HCT116 (cell line): ENCODE measurements at regions not wholly inside any gene's neighbourhood (a gene's known extent, or its start where the extent isn't known, plus 50 kb on each side); places are given as distances from the start of the nearest gene placed in this dataset.

ENCODE experiments used
- ATAC-seq: fragments of 200-7000 bp; cut with Tn5 transposase; 2 replicates; pipeline ENCODE4 v1.9.1; 2020; ENCODE audit warnings: mild to moderate bottlenecking, moderate library complexity
- BruUV-seq: library from RNA; stranded (reverse); fragments of 400-500 nt; replicated peaks from 2 replicates; lab custom pipeline; 2021; lab: Mats Ljungman, UMichigan
- CTCF ChIA-PET: fragments of 300-600 bp; sonication (Branson Sonifier 250); formaldehyde crosslinking; loops from one replicate; lab custom pipeline; 2021; ENCODE audit warnings: antibody characterized with exemption; lab: Charles Lee
- POLR2A ChIA-PET: fragments of 300-600, 350-600 bp; sonication (Branson Sonifier 250); formaldehyde crosslinking; loops from one replicate; lab custom pipeline; 2021; ENCODE audit warnings: antibody characterized with exemption; lab: Charles Lee
- RAD21 ChIA-PET, 2 experiments: fragments of 300-600 bp; sonication (Branson Sonifier 250); formaldehyde crosslinking; loops; one replicate each; lab custom pipeline; 2023; ENCODE audit warnings: low total read pairs in 2 of 2; ENCODE audit not compliant: uncharacterized antibody in 2 of 2, unreplicated experiment in 2 of 2, low non-redundant PET in 1 of 2; lab: Charles Lee
- DNase-seq: peaks from one replicate; pipeline ENCODE4 v3.0.0-alpha.2; 2010; ENCODE audit warnings: low read depth, low spot score
- H2AFZ ChIP-seq: fragments of 200-600 bp; shearing (Covaris generic), sonication (generic); 2 replicates; pipeline ENCODE4 v1.6.1; 2017; ENCODE audit warnings: low read depth, mixed run types, mixed read lengths, antibody characterized with exemption, low read length; ENCODE audit not compliant: poor library complexity, severe bottlenecking
- H3K27ac ChIP-seq: 2 replicates; pipeline ENCODE4 v1.5.1; 2012; ENCODE audit warnings: low read depth, low read length
- H3K27me3 ChIP-seq: fragments of 200-600 bp; sonication (generic); 2 replicates; pipeline ENCODE4 v1.6.1; 2016; ENCODE audit warnings: mixed run types, low read length, mixed read lengths; ENCODE audit not compliant: insufficient read depth
- H3K36me3 ChIP-seq, 2 experiments: fragments of 200-500 bp in 1 of 2; fragments of 200-600 bp in 1 of 2; sonication (Bioruptor generic) in 1 of 2; sonication (generic) in 1 of 2; 2 replicates each; pipeline versions ENCODE4 v1.5.1 to v1.6.1; 2014 to 2016; ENCODE audit warnings: low read length in 2 of 2, inconsistent platforms in 1 of 2, mixed read lengths in 1 of 2, mixed run types in 1 of 2; ENCODE audit not compliant: insufficient read depth in 2 of 2, control insufficient read depth in 1 of 2
- H3K4me1 ChIP-seq, 2 experiments: fragments of 200-600 bp in 1 of 2; sonication (generic) in 1 of 2; 2 replicates each; pipeline versions ENCODE4 v1.5.1 to v1.6.1; 2012 to 2017; ENCODE audit warnings: low read length in 2 of 2, inconsistent platforms in 1 of 2, mild to moderate bottlenecking in 1 of 2, mixed read lengths in 1 of 2, mixed run types in 1 of 2, moderate library complexity in 1 of 2; ENCODE audit not compliant: insufficient read depth in 2 of 2, control insufficient read depth in 1 of 2
- H3K4me2 ChIP-seq: fragments of 200-600 bp; sonication (generic); 2 replicates; pipeline ENCODE4 v1.6.1; 2017; ENCODE audit warnings: mixed run types, low read length, mixed read lengths
- H3K4me3 ChIP-seq, 2 experiments: fragments of 200-600 bp in 1 of 2; sonication (generic) in 1 of 2; replicated peaks in 1 of 2; 2 replicates each; pipeline ENCODE4 v1.5.1; 2011 to 2016; ENCODE audit warnings: low read length in 2 of 2, control low read depth in 1 of 2, low read depth in 1 of 2, mild to moderate bottlenecking in 1 of 2, mixed read lengths in 1 of 2, mixed run types in 1 of 2
- H3K79me2 ChIP-seq: fragments of 200-600 bp; sonication (generic); 2 replicates; pipeline ENCODE4 v1.6.1; 2017; ENCODE audit warnings: mild to moderate bottlenecking, mixed run types, low read length, moderate library complexity, mixed read lengths; ENCODE audit not compliant: insufficient read depth
- H3K9ac ChIP-seq: fragments of 200-600 bp; sonication (generic); 2 replicates; pipeline ENCODE4 v1.6.1; 2016; ENCODE audit warnings: low read length, mixed read lengths
- H3K9me2 ChIP-seq: fragments of 200-600 bp; sonication (generic), shearing (Covaris generic); 2 replicates; pipeline ENCODE4 v1.6.1; 2017; ENCODE audit warnings: mixed run types, mild to moderate bottlenecking, moderate library complexity; ENCODE audit not compliant: insufficient read depth
- H3K9me3 ChIP-seq, 2 experiments: fragments of 200-500 bp in 1 of 2; fragments of 200-600 bp in 1 of 2; sonication (Bioruptor generic) in 1 of 2; sonication (generic) in 1 of 2; 2 replicates each; pipeline ENCODE4 v1.6.1; 2014 to 2017; ENCODE audit warnings: low read length in 2 of 2, mixed read lengths in 2 of 2, inconsistent platforms in 1 of 2, low read depth in 1 of 2, mild to moderate bottlenecking in 1 of 2, mixed run types in 1 of 2, moderate library complexity in 1 of 2; ENCODE audit not compliant: control insufficient read depth in 1 of 2, insufficient read depth in 1 of 2
- H4K20me1 ChIP-seq: fragments of 200-600 bp; sonication (generic), shearing (Covaris generic); 2 replicates; pipeline ENCODE4 v1.6.1; 2017; ENCODE audit warnings: mixed run types, mild to moderate bottlenecking, moderate library complexity; ENCODE audit not compliant: insufficient read depth
- ATF3 ChIP-seq: IDR thresholded peaks from 2 replicates; pipeline ENCODE4 v1.6.1; 2012
- CBX3 ChIP-seq: IDR thresholded peaks from 2 replicates; pipeline ENCODE4 v1.6.1; 2012; ENCODE audit warnings: low read depth
- CEBPB ChIP-seq: IDR thresholded peaks from 2 replicates; pipeline ENCODE4 v1.6.1; 2012; ENCODE audit warnings: low read depth
- EGR1 ChIP-seq: IDR thresholded peaks from 2 replicates; pipeline ENCODE4 v1.6.1; 2012; ENCODE audit warnings: low read depth
- FOSL1 ChIP-seq: IDR thresholded peaks from 2 replicates; pipeline ENCODE4 v1.6.1; 2012; ENCODE audit warnings: low read depth
- MAX ChIP-seq: IDR thresholded peaks from 2 replicates; pipeline ENCODE4 v1.6.1; 2012
- POLR2A ChIP-seq: IDR thresholded peaks from 2 replicates; pipeline ENCODE4 v1.7.0; 2011; ENCODE audit warnings: borderline replicate concordance; ENCODE audit not compliant: insufficient read depth, insufficient read length; ENCODE audit errors: extremely low read depth
- POLR2AphosphoS5 ChIP-seq: IDR thresholded peaks from 2 replicates; pipeline ENCODE4 v1.6.1; 2011; ENCODE audit warnings: mild to moderate bottlenecking, low read depth, low read length, moderate library complexity
- SP1 ChIP-seq: IDR thresholded peaks from 2 replicates; pipeline ENCODE4 v1.6.1; 2012; ENCODE audit warnings: low read depth
- SRF ChIP-seq: IDR thresholded peaks from 2 replicates; pipeline ENCODE4 v1.6.1; 2012; ENCODE audit warnings: low read depth
- TCF7L2 ChIP-seq: IDR thresholded peaks from 2 replicates; pipeline ENCODE4 v1.7.0; 2011; ENCODE audit warnings: borderline replicate concordance, inconsistent platforms; ENCODE audit not compliant: insufficient read depth, insufficient read length; ENCODE audit errors: extremely low read depth
- YY1 ChIP-seq: IDR thresholded peaks from 2 replicates; pipeline ENCODE4 v1.6.1; 2011; ENCODE audit warnings: low read length, low read depth, moderate library complexity, mild to moderate bottlenecking; ENCODE audit not compliant: insufficient replicate concordance; ENCODE audit errors: extremely low read depth
- ZBTB33 ChIP-seq: IDR thresholded peaks from 2 replicates; pipeline ENCODE4 v1.6.1; 2011; ENCODE audit warnings: mild to moderate bottlenecking, low read length, moderate library complexity; ENCODE audit not compliant: insufficient replicate concordance; ENCODE audit errors: extremely low read depth
- ZFX ChIP-seq: fragments of 450-650 bp; IDR thresholded peaks from 2 replicates; pipeline ENCODE4 v1.6.1; 2017
- ZNF274 ChIP-seq: fragments of 200-500 bp; sonication (Bioruptor generic); IDR thresholded peaks from 2 replicates; pipeline ENCODE4 v1.6.1; 2014; ENCODE audit warnings: mild to moderate bottlenecking, low read depth, low read length, inconsistent platforms
- intact Hi-C: fragments of 100-400 bp; cut with micrococcal nuclease; formaldehyde crosslinking; loops from 2 replicates; pipeline ENCODE4 v1.10.0; 2022

- CTCF ChIA-PET: no interaction called here
- DNase-seq: no peak
- TF ChIP-seq MAX (no peak), SP1 (no peak)
- TF ChIP-seq, all 23 proteins: peak for 0
- H2AFZ ChIP-seq: no peak overlapping the region
- ChIA-PET POLR2A (no interaction called here), RAD21 (no interaction called here)
- H3K9me3 ChIP-seq: peaks cover 13 to 44% of the 10 kb centered on the region in 2 experiments; a peak in 2 of 4 replicates
- H3K27ac ChIP-seq: no peak overlapping the region
- H3K4me1 ChIP-seq: no peaks in the 10 kb centered on the region
- no TSS peak for BruUV-seq
- ATAC-seq: no peak
- intact Hi-C loops: no loop called here
- H4K20me1 ChIP-seq: no peaks in the 10 kb centered on the region
- no peaks in the 10 kb centered on the region for H3K27me3 ChIP-seq
- H3K79me2 ChIP-seq: no peaks in the 10 kb centered on the region
- H3K36me3 ChIP-seq: no peaks in the 10 kb centered on the region
- H3K9ac ChIP-seq: no peak overlapping the region
- no peaks in the 10 kb centered on the region for H3K9me2 ChIP-seq
- H3K4me3 ChIP-seq: no peak overlapping the region
- H3K4me2 ChIP-seq: no peak overlapping the region
Observed at GRCh38 chr20:60901831-60902230, 350.2 kb upstream of the CDH4 start.

GRCh38 chr20:60903325-60903971 is 348.6 kb upstream of the CDH4 start:
- Histone ChIP-seq H3K27ac (no peak overlapping the region), H3K27me3 (no peaks in the 10 kb centered on the region), H3K4me3 (no peak overlapping the region), H4K20me1 (no peaks in the 10 kb centered on the region), H3K9ac (no peak overlapping the region), H3K9me2 (no peaks in the 10 kb centered on the region), H3K4me1 (no peaks in the 10 kb centered on the region), H3K4me2 (no peak overlapping the region), H3K36me3 (no peaks in the 10 kb centered on the region), H3K79me2 (no peaks in the 10 kb centered on the region), H3K9me3 (peaks cover 5 to 31% of the 10 kb centered on the region in 2 experiments; a peak in 2 of 4 replicates), H2AFZ (no peak overlapping the region)
- POLR2A ChIA-PET: no interaction called here
- ATAC-seq (no peak), DNase-seq (no peak)
- intact Hi-C loops: no loop called here
- RAD21 ChIA-PET: no interaction called here
- CTCF ChIA-PET: no interaction called here
- no TSS peak for BruUV-seq
- TF ChIP-seq YY1 (no peak), SP1 (no peak), POLR2AphosphoS5 (no peak), SRF (no peak), CBX3 (no peak), ATF3 (no peak), ZNF274 (no peak), FOSL1 (no peak), POLR2A (no peak), CEBPB (no peak), ZFX (no peak), EGR1 (no peak), ZBTB33 (no peak), TCF7L2 (no peak)
